Esophagus squamous epithelium (tissue), 4 donors: ENCODE measurements at regions not wholly inside any gene's neighbourhood (a gene's known extent, or its start where the extent isn't known, plus 50 kb on each side); places are given as distances from the start of the nearest gene placed in this dataset.

ENCODE experiments used
- POLR2A ChIP-seq, 4 donors: fragments of 450-650 bp; IDR thresholded peaks; one replicate each; pipeline ENCODE4 v1.6.1; 2017; ENCODE audit warnings: antibody characterized with exemption in 4 of 4, mild to moderate bottlenecking in 4 of 4, moderate library complexity in 3 of 4
- TF ChIP-seq, protein P1 (sequence below), 6 experiments: fragments of 450-650 bp in 4 of 6; fragments of 200-600 bp in 2 of 6; sonication (generic) in 2 of 6; IDR thresholded peaks; one replicate each; pipeline ENCODE4 v1.5.1; 2016 to 2019; ENCODE audit warnings: antibody characterized with exemption in 6 of 6, mild to moderate bottlenecking in 4 of 6, moderate library complexity in 4 of 6

- TF ChIP-seq, protein P1, sequence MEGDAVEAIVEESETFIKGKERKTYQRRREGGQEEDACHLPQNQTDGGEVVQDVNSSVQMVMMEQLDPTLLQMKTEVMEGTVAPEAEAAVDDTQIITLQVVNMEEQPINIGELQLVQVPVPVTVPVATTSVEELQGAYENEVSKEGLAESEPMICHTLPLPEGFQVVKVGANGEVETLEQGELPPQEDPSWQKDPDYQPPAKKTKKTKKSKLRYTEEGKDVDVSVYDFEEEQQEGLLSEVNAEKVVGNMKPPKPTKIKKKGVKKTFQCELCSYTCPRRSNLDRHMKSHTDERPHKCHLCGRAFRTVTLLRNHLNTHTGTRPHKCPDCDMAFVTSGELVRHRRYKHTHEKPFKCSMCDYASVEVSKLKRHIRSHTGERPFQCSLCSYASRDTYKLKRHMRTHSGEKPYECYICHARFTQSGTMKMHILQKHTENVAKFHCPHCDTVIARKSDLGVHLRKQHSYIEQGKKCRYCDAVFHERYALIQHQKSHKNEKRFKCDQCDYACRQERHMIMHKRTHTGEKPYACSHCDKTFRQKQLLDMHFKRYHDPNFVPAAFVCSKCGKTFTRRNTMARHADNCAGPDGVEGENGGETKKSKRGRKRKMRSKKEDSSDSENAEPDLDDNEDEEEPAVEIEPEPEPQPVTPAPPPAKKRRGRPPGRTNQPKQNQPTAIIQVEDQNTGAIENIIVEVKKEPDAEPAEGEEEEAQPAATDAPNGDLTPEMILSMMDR (IDR thresholded peaks at IDR 0.05) = no peak
- no peak for TF ChIP-seq POLR2A (IDR thresholded peaks at IDR 0.05)
These were observed 1065.1 kb upstream of the SPRY2 start for GRCh38 chr13:81406022-81406421.
